ENCODE measurements at regions not wholly inside any gene's neighbourhood (a gene's known extent, or its start where the extent isn't known, plus 50 kb on each side); places are given as distances from the start of the nearest gene placed in this dataset.

GRCh38 chr19:28257396-28257795, 955.6 kb downstream of the UQCRFS1 start:
- no peak for DNase-seq
- WGBS, 5 donors: 27 to 73% (median 44%) methylated on average over 1 of the region's 1 CpG
- Histone ChIP-seq H3K27me3 (replicated peaks in 1 of 7) (no peaks in the 10 kb centered on the region), H3K4me3 (no peak overlapping the region), H3K36me3 (no peaks in the 10 kb centered on the region), H3K27ac (no peak overlapping the region), H3K4me1 (no peaks in the 10 kb centered on the region), H3K9me3 (peaks cover 0 to 12% (median 0%) of the 10 kb centered on the region in 8 donors)
- no peak for TF ChIP-seq CTCF (IDR thresholded peaks at IDR 0.05 in 8 of 11, conservative IDR thresholded peaks at IDR 0.05 in 3 of 11)
- no peak for TF ChIP-seq POLR2A (IDR thresholded peaks at IDR 0.05)
- TF ChIP-seq POLR2AphosphoS5 (IDR thresholded peaks at IDR 0.05): no peak
- intact Hi-C loops (cut with DNase I; ENCODE audit: low total_unique reads): no loop called here

GRCh38 chr19:28247243-28247642, 965.7 kb downstream of the UQCRFS1 start:
- H3K36me3 ChIP-seq: no peaks in the 10 kb centered on the region
- DNase-seq: no peak
- intact Hi-C loops (cut with DNase I; ENCODE audit: low total_unique reads): no loop called here
- TF ChIP-seq POLR2AphosphoS5 (IDR thresholded peaks at IDR 0.05) (no peak), POLR2A (IDR thresholded peaks at IDR 0.05) (no peak), CTCF (IDR thresholded peaks at IDR 0.05 in 8 of 11, conservative IDR thresholded peaks at IDR 0.05 in 3 of 11) (no peak)
- H3K9me3 ChIP-seq: no peaks in the 10 kb centered on the region
- H3K4me3 ChIP-seq: no peak overlapping the region
- no peaks in the 10 kb centered on the region for H3K4me1 ChIP-seq
- no peak overlapping the region for H3K27ac ChIP-seq
- H3K27me3 ChIP-seq (replicated peaks in 1 of 7): no peaks in the 10 kb centered on the region
- WGBS, 5 donors: 71 to 92% (median 85%) methylated on average over 2 of the region's 2 CpGs

- Histone ChIP-seq H3K4me1 (no peaks in the 10 kb centered on the region), H3K27me3 (replicated peaks in 1 of 7) (no peaks in the 10 kb centered on the region), H3K27ac (no peak overlapping the region), H3K4me3 (no peak overlapping the region), H3K9me3 (no peaks in the 10 kb centered on the region), H3K36me3 (no peaks in the 10 kb centered on the region)
- WGBS, 5 donors: 67 to 80% (median 70%) methylated on average over 3 of the region's 3 CpGs
- no peak for TF ChIP-seq POLR2A (IDR thresholded peaks at IDR 0.05)
- no peak for TF ChIP-seq POLR2AphosphoS5 (IDR thresholded peaks at IDR 0.05)
- no peak for TF ChIP-seq CTCF (IDR thresholded peaks at IDR 0.05 in 8 of 11, conservative IDR thresholded peaks at IDR 0.05 in 3 of 11)
- intact Hi-C loops (cut with DNase I; ENCODE audit: low total_unique reads): no loop called here
- no peak for DNase-seq
Measured at GRCh38 chr19:28245937-28246336, 967.0 kb downstream of the UQCRFS1 start.

- intact Hi-C loops (cut with DNase I; ENCODE audit: low total_unique reads): no loop called here
- WGBS, 5 donors: 83 to 91% (median 87%) methylated on average over 6 of the region's 6 CpGs
- no peaks in the 10 kb centered on the region for H3K36me3 ChIP-seq
- TF ChIP-seq CTCF (IDR thresholded peaks at IDR 0.05 in 8 of 11, conservative IDR thresholded peaks at IDR 0.05 in 3 of 11) (no peak), POLR2A (IDR thresholded peaks at IDR 0.05) (no peak), POLR2AphosphoS5 (IDR thresholded peaks at IDR 0.05) (no peak)
- no peaks in the 10 kb centered on the region for H3K4me1 ChIP-seq
- DNase-seq: no peak
- H3K9me3 ChIP-seq: no peaks in the 10 kb centered on the region
- H3K27me3 ChIP-seq (replicated peaks in 1 of 7): no peaks in the 10 kb centered on the region
- no peak overlapping the region for H3K27ac ChIP-seq
- no peak overlapping the region for H3K4me3 ChIP-seq
Measured at GRCh38 chr19:28244966-28245365, 968.0 kb downstream of the UQCRFS1 start.

Measured in spleen (tissue), 11 donors.